ENCODE measurements at regions not wholly inside any gene's neighbourhood (a gene's known extent, or its start where the extent isn't known, plus 50 kb on each side); places are given as distances from the start of the nearest gene placed in this dataset.
A peak's percentile ranks its signal among the peaks of the same experiment; 100 is the strongest.

DNA sequence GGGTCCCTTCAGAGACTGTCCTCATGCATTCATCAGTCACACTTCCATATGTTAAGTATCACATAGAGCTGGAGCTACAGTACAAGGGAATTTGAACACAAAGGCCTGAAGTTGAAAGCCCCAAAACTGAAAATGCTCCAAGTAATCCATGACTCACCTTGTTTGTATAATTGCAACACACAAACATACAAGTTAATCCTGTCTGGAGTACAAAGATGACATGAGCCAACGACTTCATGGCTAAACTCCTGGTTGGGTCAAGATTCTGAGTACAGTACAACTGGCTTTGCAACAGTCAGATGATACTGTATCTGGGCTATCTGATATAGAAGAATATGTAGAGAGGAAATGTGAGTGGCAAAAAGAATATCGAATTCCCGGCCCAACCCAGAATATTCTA lies 73.1 kb upstream of the AASS start (continued):
- no peak for TF ChIP-seq HNF1A (IDR thresholded peaks at IDR 0.05; ENCODE audit: low read depth)
- TF ChIP-seq HNF1A (CRISPR knock-in tag; IDR thresholded peaks at IDR 0.05; ENCODE audit: borderline replicate concordance): no peak
- no peak for TF ChIP-seq CTCF (CRISPR knock-in tag; IDR thresholded peaks at IDR 0.05)
- no peak; the same call in 1 of the 2 replicates for TF ChIP-seq FOXA1 (IDR thresholded peaks at IDR 0.05)
- peak; percentile 46 for TF ChIP-seq FOXA1 (CRISPR knock-in tag; IDR thresholded peaks at IDR 0.05)
- no peak for TF ChIP-seq TRIM24 (CRISPR knock-in tag; IDR thresholded peaks at IDR 0.05)
- TF ChIP-seq TARDBP (CRISPR knock-in tag; IDR thresholded peaks at IDR 0.05): no peak
- no peak for TF ChIP-seq ZNF121 (CRISPR knock-in tag; IDR thresholded peaks at IDR 0.05)
- no peak for TF ChIP-seq NRL (CRISPR knock-in tag; IDR thresholded peaks at IDR 0.05; ENCODE audit: borderline replicate concordance)
- TF ChIP-seq HOXD1 (CRISPR knock-in tag; IDR thresholded peaks at IDR 0.05): no peak
- no peak for TF ChIP-seq ZNF660 (CRISPR knock-in tag; IDR thresholded peaks at IDR 0.05; ENCODE audit: borderline replicate concordance, low read depth)
- no peak for TF ChIP-seq CBX2 (IDR thresholded peaks at IDR 0.05; ENCODE audit: low read depth, low read length)
- TF ChIP-seq CBX2 (CRISPR knock-in tag; IDR thresholded peaks at IDR 0.05; ENCODE audit: low read depth): no peak
- TF ChIP-seq, protein P1, sequence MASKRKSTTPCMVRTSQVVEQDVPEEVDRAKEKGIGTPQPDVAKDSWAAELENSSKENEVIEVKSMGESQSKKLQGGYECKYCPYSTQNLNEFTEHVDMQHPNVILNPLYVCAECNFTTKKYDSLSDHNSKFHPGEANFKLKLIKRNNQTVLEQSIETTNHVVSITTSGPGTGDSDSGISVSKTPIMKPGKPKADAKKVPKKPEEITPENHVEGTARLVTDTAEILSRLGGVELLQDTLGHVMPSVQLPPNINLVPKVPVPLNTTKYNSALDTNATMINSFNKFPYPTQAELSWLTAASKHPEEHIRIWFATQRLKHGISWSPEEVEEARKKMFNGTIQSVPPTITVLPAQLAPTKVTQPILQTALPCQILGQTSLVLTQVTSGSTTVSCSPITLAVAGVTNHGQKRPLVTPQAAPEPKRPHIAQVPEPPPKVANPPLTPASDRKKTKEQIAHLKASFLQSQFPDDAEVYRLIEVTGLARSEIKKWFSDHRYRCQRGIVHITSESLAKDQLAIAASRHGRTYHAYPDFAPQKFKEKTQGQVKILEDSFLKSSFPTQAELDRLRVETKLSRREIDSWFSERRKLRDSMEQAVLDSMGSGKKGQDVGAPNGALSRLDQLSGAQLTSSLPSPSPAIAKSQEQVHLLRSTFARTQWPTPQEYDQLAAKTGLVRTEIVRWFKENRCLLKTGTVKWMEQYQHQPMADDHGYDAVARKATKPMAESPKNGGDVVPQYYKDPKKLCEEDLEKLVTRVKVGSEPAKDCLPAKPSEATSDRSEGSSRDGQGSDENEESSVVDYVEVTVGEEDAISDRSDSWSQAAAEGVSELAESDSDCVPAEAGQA (IDR thresholded peaks at IDR 0.05; ENCODE audit: low read depth): no peak
- TF ChIP-seq, protein P1 (CRISPR knock-in tag; IDR thresholded peaks at IDR 0.05; ENCODE audit: borderline replicate concordance): no peak
- no peak for TF ChIP-seq ZSCAN21 (CRISPR knock-in tag; IDR thresholded peaks at IDR 0.05; ENCODE audit: borderline replicate concordance)
- TF ChIP-seq ATF4 (CRISPR knock-in tag; IDR thresholded peaks at IDR 0.05): peak in 1 of 2 experiments; percentile 48; a peak in 1 of 4 replicates
- no peak for TF ChIP-seq ETV5 (CRISPR knock-in tag; IDR thresholded peaks at IDR 0.05; ENCODE audit: borderline replicate concordance)
